HepG2 (cell line): ENCODE measurements at regions not wholly inside any gene's neighbourhood (a gene's known extent, or its start where the extent isn't known, plus 50 kb on each side); places are given as distances from the start of the nearest gene placed in this dataset.

ENCODE experiments used
- ATAC-seq: fragments of 200-7000 bp; cut with Tn5 transposase; 3 replicates; pipeline ENCODE4 v1.9.1; 2020; ENCODE audit warnings: mild to moderate bottlenecking, moderate library complexity
- BruUV-seq: library from RNA; stranded (reverse); fragments of 400-500 nt; replicated peaks from 2 replicates; lab custom pipeline; 2021; lab: Mats Ljungman, UMichigan
- CTCF ChIA-PET: fragments of 300-600 bp; formaldehyde crosslinking; extraction: SDS; loops from one replicate; lab custom pipeline; 2021; ENCODE audit warnings: low total read pairs, inconsistent platforms, low intra/inter-chr PET ratio; lab: Yijun Ruan, JAX
- POLR2A ChIA-PET: fragments of 350-600 bp; sonication (Branson Sonifier 250); formaldehyde crosslinking; loops from one replicate; lab custom pipeline; 2020; ENCODE audit warnings: antibody characterized with exemption, inconsistent platforms; lab: Yijun Ruan, JAX
- DNase-seq: peaks from one replicate; pipeline ENCODE4 v3.0.0-alpha.2; 2015; ENCODE audit warnings: low spot score
- FAIRE-seq: peaks from 3 replicates; lab custom pipeline; 2011; peaks lifted over from hg19 to GRCh38; lab: Jason Lieb, UNC
- H2AFZ ChIP-seq: one replicate; pipeline ENCODE4 v1.6.1; 2011; ENCODE audit warnings: low read length, inconsistent platforms
- H3K27ac ChIP-seq: fragments of 300-600 bp; 3 replicates; pipeline ENCODE4 v1.8.0; 2011; ENCODE audit warnings: mixed run types, mild to moderate bottlenecking, mixed read lengths, low read length, inconsistent platforms; ENCODE audit not compliant: insufficient read depth; ENCODE audit errors: extremely low read length
- H3K27me3 ChIP-seq, 2 experiments: fragments of 200-600 bp in 1 of 2; 2 replicates in 1 of 2; 3 replicates in 1 of 2; pipeline versions ENCODE4 v1.6.0 to v1.8.0; 2011; ENCODE audit warnings: low read length in 2 of 2, mild to moderate bottlenecking in 2 of 2, moderate library complexity in 2 of 2, inconsistent platforms in 1 of 2; ENCODE audit not compliant: insufficient read depth in 2 of 2, control insufficient read depth in 1 of 2
- H3K36me3 ChIP-seq, 2 experiments: fragments of 200-600 bp in 1 of 2; replicated peaks in 1 of 2; 2 replicates in 1 of 2; 3 replicates in 1 of 2; pipeline versions ENCODE4 v1.5.1 to v1.8.0; 2011; ENCODE audit warnings: low read length in 2 of 2, inconsistent platforms in 1 of 2; ENCODE audit not compliant: insufficient read depth in 2 of 2, control insufficient read depth in 1 of 2
- H3K4me1 ChIP-seq: 2 replicates; pipeline ENCODE4 v1.5.1; 2012; ENCODE audit warnings: low read length, inconsistent platforms; ENCODE audit not compliant: insufficient read depth
- H3K4me2 ChIP-seq: 2 replicates; pipeline ENCODE4 v1.6.0; 2011; ENCODE audit warnings: low read depth, low read length, inconsistent platforms
- H3K4me3 ChIP-seq, 3 experiments: fragments of 200-600 bp in 1 of 3; sonication (generic), shearing (Covaris generic) in 1 of 3; replicated peaks in 1 of 3; 2 replicates each; pipeline ENCODE4 v1.5.1; 2011 to 2016; ENCODE audit warnings: low read length in 3 of 3, inconsistent platforms in 2 of 3, low read depth in 2 of 3, mild to moderate bottlenecking in 2 of 3, control low read depth in 1 of 3, mixed read lengths in 1 of 3; ENCODE audit not compliant: insufficient read depth in 1 of 3
- H3K79me2 ChIP-seq: one replicate; pipeline ENCODE4 v1.6.1; 2011; ENCODE audit warnings: low read length, inconsistent platforms; ENCODE audit not compliant: insufficient read depth
- H3K9ac ChIP-seq: 2 replicates; pipeline ENCODE4 v1.6.0; 2011; ENCODE audit warnings: mild to moderate bottlenecking, low read depth, low read length, inconsistent platforms; ENCODE audit not compliant: insufficient read depth
- H3K9me3 ChIP-seq: 2 replicates; pipeline ENCODE4 v1.5.1; 2012; ENCODE audit warnings: mild to moderate bottlenecking, low read length
- H4K20me1 ChIP-seq: 2 replicates; pipeline ENCODE4 v1.6.0; 2011; ENCODE audit warnings: inconsistent platforms, mild to moderate bottlenecking, low read length, moderate library complexity; ENCODE audit not compliant: insufficient read depth
- ZNF205 ChIP-seq: IDR thresholded peaks from 2 replicates; pipeline ENCODE4 v1.6.1; 2018; ENCODE audit warnings: missing biosample characterization, missing genetic modification reagents
- WGBS: methylation state at CpG from one replicate; pipeline ENCODE4 v1.1.6; 2017; ENCODE audit warnings: low lambda C conversion rate; 5-methylcytosine and 5-hydroxymethylcytosine counted together
- in situ Hi-C: cut with HindIII; loops from 2 replicates; pipeline ENCODE4 v1.10.0; 2017; ENCODE audit warnings: low pct_unique_long_range_greater_than_20kb; ENCODE audit not compliant: extremely low pct_ligation_motif_present
- intact Hi-C: fragments of 100-400 bp; cut with micrococcal nuclease; formaldehyde crosslinking; loops from one replicate; pipeline ENCODE4 v1.10.0; 2022; ENCODE audit not compliant: unreplicated experiment
- TF ChIP-seq, protein P1 (sequence below): sonication (generic); formaldehyde crosslinking; IDR thresholded peaks from 2 replicates; pipeline ENCODE4 v1.5.1; 2020; ENCODE audit warnings: mild to moderate bottlenecking, missing genetic modification reagents, borderline replicate concordance

DNA sequence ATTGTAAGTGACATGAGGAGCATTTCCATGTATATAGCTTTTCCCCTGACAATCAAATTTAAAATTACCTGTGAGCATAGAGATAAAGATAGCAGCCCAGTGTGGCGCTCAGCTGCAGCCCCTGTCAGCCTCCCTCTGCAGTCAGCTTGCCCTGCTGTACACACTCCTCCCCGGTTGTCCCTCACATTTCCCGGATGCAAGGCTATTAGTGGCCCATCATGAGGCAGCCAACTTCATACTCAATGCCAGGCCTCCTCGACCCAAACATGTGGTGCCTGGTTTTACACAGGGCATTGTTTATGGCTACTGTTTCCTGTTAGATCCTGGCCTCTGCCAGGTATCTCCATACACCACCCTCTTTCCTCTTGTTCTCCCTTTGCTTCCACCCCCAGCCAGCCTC, 116.1 kb upstream of the SH3BP4 start:
- Histone ChIP-seq H3K4me2 (no peak overlapping the region), H3K27me3 (no peaks in the 10 kb centered on the region), H3K36me3 (no peaks in the 10 kb centered on the region), H2AFZ (peak overlapping the region; percentile 2), H3K4me1 (peaks cover 58% of the 10 kb centered on the region), H3K9ac (no peak overlapping the region), H4K20me1 (no peaks in the 10 kb centered on the region), H3K79me2 (no peaks in the 10 kb centered on the region), H3K9me3 (no peaks in the 10 kb centered on the region), H3K4me3 (no peak overlapping the region), H3K27ac (no peak overlapping the region)
- ATAC-seq (peak; percentile 28; the same call in 2 of the 3 replicates), DNase-seq (no peak), FAIRE-seq (no peak)
- POLR2A ChIA-PET: no interaction called here
- CTCF ChIA-PET: no interaction called here
- in situ Hi-C loops (no loop called here), intact Hi-C loops (no loop called here)
- no TSS peak for BruUV-seq
- 91% methylated on average over 4 of the region's 4 CpGs for WGBS
- TF ChIP-seq, protein P1, sequence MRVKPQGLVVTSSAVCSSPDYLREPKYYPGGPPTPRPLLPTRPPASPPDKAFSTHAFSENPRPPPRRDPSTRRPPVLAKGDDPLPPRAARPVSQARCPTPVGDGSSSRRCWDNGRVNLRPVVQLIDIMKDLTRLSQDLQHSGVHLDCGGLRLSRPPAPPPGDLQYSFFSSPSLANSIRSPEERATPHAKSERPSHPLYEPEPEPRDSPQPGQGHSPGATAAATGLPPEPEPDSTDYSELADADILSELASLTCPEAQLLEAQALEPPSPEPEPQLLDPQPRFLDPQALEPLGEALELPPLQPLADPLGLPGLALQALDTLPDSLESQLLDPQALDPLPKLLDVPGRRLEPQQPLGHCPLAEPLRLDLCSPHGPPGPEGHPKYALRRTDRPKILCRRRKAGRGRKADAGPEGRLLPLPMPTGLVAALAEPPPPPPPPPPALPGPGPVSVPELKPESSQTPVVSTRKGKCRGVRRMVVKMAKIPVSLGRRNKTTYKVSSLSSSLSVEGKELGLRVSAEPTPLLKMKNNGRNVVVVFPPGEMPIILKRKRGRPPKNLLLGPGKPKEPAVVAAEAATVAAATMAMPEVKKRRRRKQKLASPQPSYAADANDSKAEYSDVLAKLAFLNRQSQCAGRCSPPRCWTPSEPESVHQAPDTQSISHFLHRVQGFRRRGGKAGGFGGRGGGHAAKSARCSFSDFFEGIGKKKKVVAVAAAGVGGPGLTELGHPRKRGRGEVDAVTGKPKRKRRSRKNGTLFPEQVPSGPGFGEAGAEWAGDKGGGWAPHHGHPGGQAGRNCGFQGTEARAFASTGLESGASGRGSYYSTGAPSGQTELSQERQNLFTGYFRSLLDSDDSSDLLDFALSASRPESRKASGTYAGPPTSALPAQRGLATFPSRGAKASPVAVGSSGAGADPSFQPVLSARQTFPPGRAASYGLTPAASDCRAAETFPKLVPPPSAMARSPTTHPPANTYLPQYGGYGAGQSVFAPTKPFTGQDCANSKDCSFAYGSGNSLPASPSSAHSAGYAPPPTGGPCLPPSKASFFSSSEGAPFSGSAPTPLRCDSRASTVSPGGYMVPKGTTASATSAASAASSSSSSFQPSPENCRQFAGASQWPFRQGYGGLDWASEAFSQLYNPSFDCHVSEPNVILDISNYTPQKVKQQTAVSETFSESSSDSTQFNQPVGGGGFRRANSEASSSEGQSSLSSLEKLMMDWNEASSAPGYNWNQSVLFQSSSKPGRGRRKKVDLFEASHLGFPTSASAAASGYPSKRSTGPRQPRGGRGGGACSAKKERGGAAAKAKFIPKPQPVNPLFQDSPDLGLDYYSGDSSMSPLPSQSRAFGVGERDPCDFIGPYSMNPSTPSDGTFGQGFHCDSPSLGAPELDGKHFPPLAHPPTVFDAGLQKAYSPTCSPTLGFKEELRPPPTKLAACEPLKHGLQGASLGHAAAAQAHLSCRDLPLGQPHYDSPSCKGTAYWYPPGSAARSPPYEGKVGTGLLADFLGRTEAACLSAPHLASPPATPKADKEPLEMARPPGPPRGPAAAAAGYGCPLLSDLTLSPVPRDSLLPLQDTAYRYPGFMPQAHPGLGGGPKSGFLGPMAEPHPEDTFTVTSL (CRISPR knock-in tag): 0 out of 2 replicates have a peak, but pooled peaks have one; percentile 12
- no peak for TF ChIP-seq ZNF205 (CRISPR knock-in tag)
